Peyer's patch (tissue), 4 donors: ENCODE measurements at regions not wholly inside any gene's neighbourhood (a gene's known extent, or its start where the extent isn't known, plus 50 kb on each side); places are given as distances from the start of the nearest gene placed in this dataset.

ENCODE experiments used
- CTCF ChIP-seq, 6 experiments: fragments of 450-650 bp in 4 of 6; fragments of 200-600 bp in 2 of 6; sonication (generic) in 1 of 6; IDR thresholded peaks; one replicate each; pipeline ENCODE4 v1.5.1; 2017 to 2019; ENCODE audit warnings: antibody characterized with exemption in 6 of 6, mild to moderate bottlenecking in 3 of 6, moderate library complexity in 1 of 6
- POLR2A ChIP-seq, 2 donors: fragments of 450-650 bp; IDR thresholded peaks; one replicate each; pipeline ENCODE4 v1.5.1; 2017; ENCODE audit warnings: antibody characterized with exemption in 2 of 2, mild to moderate bottlenecking in 2 of 2, moderate library complexity in 2 of 2

GRCh38 chr1:50272912-50273311 lies 150.3 kb downstream of the DMRTA2 start:
- no peak for TF ChIP-seq CTCF (IDR thresholded peaks at IDR 0.05)
- no peak for TF ChIP-seq POLR2A (IDR thresholded peaks at IDR 0.05)
